ENCODE measurements at regions not wholly inside any gene's neighbourhood (a gene's known extent, or its start where the extent isn't known, plus 50 kb on each side); places are given as distances from the start of the nearest gene placed in this dataset.
A peak's percentile ranks its signal among the peaks of the same experiment; 100 is the strongest.
"Not testable (repeated sequence)": the region's sequence is repeated elsewhere in the genome, so short reads cannot be mapped to it uniquely, and the experiment has no call there.

DNA sequence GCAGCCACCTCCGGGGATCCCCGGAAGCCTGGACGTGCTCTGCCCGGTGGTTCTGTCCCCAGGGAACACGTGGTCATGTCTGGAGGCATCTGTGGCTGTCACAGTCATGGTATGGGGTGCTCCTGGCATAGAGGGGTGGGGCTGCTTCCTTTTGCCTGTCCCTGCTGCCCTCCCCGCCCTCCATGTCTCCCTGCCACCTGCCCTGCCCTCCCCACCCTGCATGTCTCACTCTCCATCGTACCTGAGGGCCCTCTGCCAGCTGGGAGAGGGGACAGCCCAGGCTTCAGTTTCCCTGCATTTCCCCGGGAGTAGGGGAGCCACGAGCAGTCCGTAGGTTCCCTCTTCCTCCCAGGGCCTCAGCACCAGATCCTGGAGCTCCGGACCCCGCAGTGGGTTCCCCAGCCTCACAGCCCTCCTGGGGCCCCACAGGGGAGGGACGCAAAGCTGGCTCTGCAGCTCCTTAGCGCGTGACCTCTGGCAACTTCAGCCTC lies 90.0 kb upstream of the CTDP1 start:
- no peaks in the 10 kb centered on the region for H3K36me3 ChIP-seq
- DNase-seq = no peak
- intact Hi-C loops (cut with DNase I; ENCODE audit: low total_unique reads) = no loop called here
- H3K27me3 ChIP-seq = no peaks in the 10 kb centered on the region
- H3K27ac ChIP-seq = peak overlapping the region; percentile 63 to 79
- H3K9me3 ChIP-seq = no peaks in the 10 kb centered on the region
- TF ChIP-seq, protein P1, sequence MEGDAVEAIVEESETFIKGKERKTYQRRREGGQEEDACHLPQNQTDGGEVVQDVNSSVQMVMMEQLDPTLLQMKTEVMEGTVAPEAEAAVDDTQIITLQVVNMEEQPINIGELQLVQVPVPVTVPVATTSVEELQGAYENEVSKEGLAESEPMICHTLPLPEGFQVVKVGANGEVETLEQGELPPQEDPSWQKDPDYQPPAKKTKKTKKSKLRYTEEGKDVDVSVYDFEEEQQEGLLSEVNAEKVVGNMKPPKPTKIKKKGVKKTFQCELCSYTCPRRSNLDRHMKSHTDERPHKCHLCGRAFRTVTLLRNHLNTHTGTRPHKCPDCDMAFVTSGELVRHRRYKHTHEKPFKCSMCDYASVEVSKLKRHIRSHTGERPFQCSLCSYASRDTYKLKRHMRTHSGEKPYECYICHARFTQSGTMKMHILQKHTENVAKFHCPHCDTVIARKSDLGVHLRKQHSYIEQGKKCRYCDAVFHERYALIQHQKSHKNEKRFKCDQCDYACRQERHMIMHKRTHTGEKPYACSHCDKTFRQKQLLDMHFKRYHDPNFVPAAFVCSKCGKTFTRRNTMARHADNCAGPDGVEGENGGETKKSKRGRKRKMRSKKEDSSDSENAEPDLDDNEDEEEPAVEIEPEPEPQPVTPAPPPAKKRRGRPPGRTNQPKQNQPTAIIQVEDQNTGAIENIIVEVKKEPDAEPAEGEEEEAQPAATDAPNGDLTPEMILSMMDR (IDR thresholded peaks at IDR 0.05) = no peak
- TF ChIP-seq POLR2A (IDR thresholded peaks at IDR 0.05) = no peak
- no peak overlapping the region for H3K4me3 ChIP-seq
- H3K4me1 ChIP-seq = peaks cover 0 to 13% of the 10 kb centered on the region in 2 donors

DNA sequence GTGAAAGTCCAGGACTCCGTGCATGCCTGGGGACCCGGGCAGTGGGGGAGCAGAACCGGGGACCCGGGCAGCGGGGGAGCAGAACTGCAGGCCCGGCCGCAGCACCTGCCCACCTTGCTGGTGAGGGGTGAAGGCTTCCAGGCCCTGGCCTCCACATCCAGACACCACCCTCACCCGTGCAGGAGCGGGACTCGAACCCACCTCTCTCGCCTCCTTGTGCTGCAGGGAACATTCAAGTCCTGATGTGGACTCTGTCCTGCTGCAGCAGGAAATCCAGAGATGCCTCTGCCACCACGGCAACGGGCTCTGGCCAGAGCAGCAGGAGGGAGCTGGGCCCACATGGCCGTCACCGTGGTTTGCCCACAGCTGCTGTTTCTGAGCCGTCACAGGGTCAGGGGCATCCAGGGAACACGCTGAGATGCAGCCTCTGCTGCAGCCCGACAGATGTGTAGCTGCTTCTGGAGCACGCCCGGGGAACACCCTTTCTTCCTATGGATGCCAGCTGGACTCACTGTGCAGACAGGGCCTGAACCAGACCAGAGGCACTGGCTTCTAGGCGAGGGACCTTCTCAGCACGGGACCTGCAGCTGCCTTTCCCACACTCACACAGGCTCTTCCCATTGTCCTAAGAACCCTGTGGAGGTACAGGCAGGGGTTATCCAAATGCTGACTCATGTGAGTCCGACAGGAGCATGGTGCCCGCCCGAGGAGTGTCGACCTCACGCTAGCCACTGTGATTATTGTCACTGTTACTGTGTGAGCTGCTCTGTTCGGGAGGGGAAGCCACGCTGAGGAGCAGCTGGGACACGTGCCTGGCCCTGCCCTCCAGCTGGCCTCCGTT lies 89.2 kb upstream of the CTDP1 start:
- no peaks in the 10 kb centered on the region for H3K36me3 ChIP-seq
- H3K4me3 ChIP-seq = no peak overlapping the region
- peaks cover 0 to 13% of the 10 kb centered on the region in 2 donors for H3K4me1 ChIP-seq
- no peaks in the 10 kb centered on the region for H3K9me3 ChIP-seq
- no peaks in the 10 kb centered on the region for H3K27me3 ChIP-seq
- no peak for DNase-seq
- intact Hi-C loops (cut with DNase I; ENCODE audit: low total_unique reads) = no loop called here
- TF ChIP-seq, protein P1 (IDR thresholded peaks at IDR 0.05) = no peak
- no peak for TF ChIP-seq POLR2A (IDR thresholded peaks at IDR 0.05)
- no peak overlapping the region for H3K27ac ChIP-seq

DNA sequence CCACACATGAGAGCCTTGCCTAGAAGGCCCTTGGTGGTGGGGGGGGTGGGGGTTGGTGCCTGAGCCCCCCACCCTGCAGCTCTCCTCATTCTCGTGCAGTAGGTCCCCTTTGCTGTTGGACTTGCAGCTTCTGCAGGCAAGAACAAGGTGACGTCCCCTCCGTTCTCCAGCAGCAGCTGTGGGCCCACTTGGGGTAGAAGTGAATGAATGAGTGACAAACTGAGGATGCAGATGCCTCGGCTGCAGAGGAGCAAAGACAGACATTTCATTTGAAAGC lies 88.6 kb upstream of the CTDP1 start:
- Histone ChIP-seq H3K36me3 (no peaks in the 10 kb centered on the region), H3K27me3 (no peaks in the 10 kb centered on the region), H3K9me3 (no peaks in the 10 kb centered on the region), H3K4me1 (peaks cover 0 to 13% of the 10 kb centered on the region in 2 donors), H3K27ac (no peak overlapping the region), H3K4me3 (no peak overlapping the region)
- TF ChIP-seq, protein P1 (IDR thresholded peaks at IDR 0.05) = no peak
- no peak for TF ChIP-seq POLR2A (IDR thresholded peaks at IDR 0.05)
- DNase-seq = no peak
- intact Hi-C loops (cut with DNase I; ENCODE audit: low total_unique reads) = no loop called here

DNA sequence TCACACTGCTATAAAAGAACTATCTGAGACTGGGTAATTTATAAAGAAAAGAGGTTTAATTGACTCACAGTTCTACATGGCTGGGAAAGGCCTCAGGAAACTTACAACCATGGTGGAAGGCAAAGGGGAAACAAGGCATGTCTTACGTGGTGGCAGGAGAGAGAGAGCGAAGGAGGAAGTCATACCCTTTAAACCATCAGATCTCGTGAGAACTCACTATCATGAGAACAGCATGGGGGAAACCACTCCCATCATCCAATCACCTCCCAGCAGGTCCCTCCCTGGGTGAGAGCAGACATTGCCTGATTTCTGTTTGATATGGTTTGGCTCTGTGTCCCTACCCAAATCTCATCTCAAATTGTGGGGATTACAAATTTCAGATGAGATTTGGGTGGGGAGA lies 86.9 kb upstream of the CTDP1 start:
- H3K27ac ChIP-seq; H3K9me3 ChIP-seq; intact Hi-C loops (cut with DNase I; ENCODE audit: low total_unique reads); H3K4me3 ChIP-seq; H3K36me3 ChIP-seq; DNase-seq; H3K27me3 ChIP-seq: not testable (repeated sequence)
- H3K4me1 ChIP-seq = peaks cover 0 to 13% of the 10 kb centered on the region in 2 donors

DNA sequence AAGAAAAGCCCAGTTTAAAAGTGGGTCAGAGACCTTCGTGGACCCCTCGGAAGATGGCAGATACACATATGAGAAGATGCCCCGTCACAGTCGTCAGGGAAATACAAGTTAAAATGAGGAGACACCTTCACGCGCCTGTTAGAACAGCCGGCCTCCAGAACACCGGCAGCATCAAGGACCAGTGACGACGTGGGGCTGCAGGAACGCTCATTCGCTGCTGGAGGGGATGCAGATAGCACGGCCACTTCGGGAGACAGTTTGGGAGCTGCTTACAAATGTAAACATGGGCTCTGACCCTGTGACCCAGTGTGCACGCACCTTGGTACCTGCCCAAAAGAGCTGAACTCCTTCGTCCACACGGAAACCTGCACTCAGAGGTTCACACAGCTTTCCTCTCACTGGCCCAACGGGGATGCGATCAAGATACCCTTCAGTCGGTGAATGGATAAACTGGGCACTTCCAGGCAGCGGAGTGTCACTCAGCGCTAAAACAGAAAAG lies 83.7 kb upstream of the CTDP1 start:
- no peak overlapping the region for H3K4me3 ChIP-seq
- DNase-seq = peak; percentile 2 to 6
- H3K27ac ChIP-seq = no peak overlapping the region
- no peak for TF ChIP-seq POLR2A (IDR thresholded peaks at IDR 0.05)
- TF ChIP-seq, protein P1 (IDR thresholded peaks at IDR 0.05) = no peak
- no peaks in the 10 kb centered on the region for H3K9me3 ChIP-seq
- H3K27me3 ChIP-seq = no peaks in the 10 kb centered on the region
- H3K4me1 ChIP-seq = no peaks in the 10 kb centered on the region
- intact Hi-C loops (cut with DNase I; ENCODE audit: low total_unique reads) = no loop called here
- H3K36me3 ChIP-seq = no peaks in the 10 kb centered on the region
